Heart right ventricle (tissue), 16 donors: ENCODE measurements at regions not wholly inside any gene's neighbourhood (a gene's known extent, or its start where the extent isn't known, plus 50 kb on each side); places are given as distances from the start of the nearest gene placed in this dataset.

Source experiments
- ATAC-seq, 8 donors: fragments of 200-7000 bp; cut with Tn5 transposase; one replicate each; pipeline ENCODE4 v1.9.1; 2020; ENCODE audit warnings: mild to moderate bottlenecking in 8 of 8, moderate library complexity in 8 of 8, moderate number of reproducible peaks in 1 of 8
- DNase-seq, 2 donors: peaks; one replicate each; pipeline ENCODE4 v3.0.0-alpha.2; 2020
- H3K27ac ChIP-seq, 10 donors: fragments of 200-600 bp; sonication (generic) in 2 of 10; one replicate each; pipeline versions ENCODE4 v1.5.0 to v1.8.0; 2020 to 2022; ENCODE audit warnings: mild to moderate bottlenecking in 3 of 10
- H3K27me3 ChIP-seq, 7 donors: fragments of 200-600 bp; one replicate each; pipeline ENCODE4 v1.8.0; 2021 to 2022; ENCODE audit warnings: mild to moderate bottlenecking in 2 of 7
- H3K36me3 ChIP-seq, 9 donors: fragments of 200-600 bp; sonication (generic) in 1 of 9; one replicate each; pipeline versions ENCODE4 v1.5.0 to v1.8.0; 2020 to 2022; ENCODE audit warnings: mild to moderate bottlenecking in 2 of 9
- H3K4me1 ChIP-seq, 9 donors: fragments of 200-600 bp; sonication (generic) in 1 of 9; one replicate each; pipeline versions ENCODE4 v1.5.0 to v1.8.0; 2020 to 2022; ENCODE audit warnings: mild to moderate bottlenecking in 4 of 9
- H3K4me3 ChIP-seq, 10 donors: fragments of 200-600 bp; sonication (generic) in 2 of 10; one replicate each; pipeline versions ENCODE4 v1.5.0 to v1.8.0; 2020 to 2022; ENCODE audit warnings: mild to moderate bottlenecking in 7 of 10, moderate library complexity in 2 of 10
- H3K9me3 ChIP-seq, 11 donors: fragments of 200-600 bp in 10 of 11; sonication (generic) in 2 of 11; one replicate each; pipeline versions ENCODE4 v1.5.0 to v1.8.0; 2013 to 2022; ENCODE audit warnings: mild to moderate bottlenecking in 2 of 11, control low read depth in 1 of 11, moderate library complexity in 1 of 11
- WGBS, 2 donors: extraction: QIAGEN DNeasy Blood & Tissue Kit; methylation state at CpG; one replicate each; pipeline ENCODE4 v1.1.7; 2013; ENCODE audit warnings: inconsistent platforms in 1 of 2; 5-methylcytosine and 5-hydroxymethylcytosine counted together
- intact Hi-C, 10 donors: fragments of 100-400 bp; cut with DNase I; formaldehyde crosslinking; loops; one replicate each; pipeline versions ENCODE4 v1.11.1 to v1.14.2; 2022
- TF ChIP-seq, protein P1 (sequence below), 9 donors: fragments of 200-600 bp; sonication (generic) in 2 of 9; IDR thresholded peaks; one replicate each; pipeline versions ENCODE4 v1.5.0 to v1.8.0; 2021 to 2022; ENCODE audit warnings: antibody characterized with exemption in 9 of 9, mild to moderate bottlenecking in 5 of 9, moderate library complexity in 1 of 9
- donor health status: Arrhythmogenic right ventricular cardiomyopathy.
- donor health status: ischemic (EF 13 %, LVEDD 7.1; RV severe dilation, severe dysfunction).
- donor health status: healthy with polysubstance abuse.
- donor health status: DM: no; HTN: yes; CAD: no.
- donor health status: DM: no; HTN: no; CAD: no.
- donor health status: ischemic (EF 25% LVEDD 6.9; RV normal size, moderate dysfunction).
- donor health status: ischemic (EF 25% LVEDD 5.7; RV mildly dilated, moderate dysfunction).
- donor health status: healthy.
- donor health status: DM: yes; HTN: yes; CAD: no.
- donor health status: Ischemic cardiomyopathy.
- donor health status: ischemic (EF 35%, LVEDD 5.7; RV mildly dilated, moderate dysfunction).
- donor health status: nonischemic (EF 11% LVEDD 7.7; RV severe dilation, severe dysfunction).
- donor health status: DM: yes; HTN: yes; CAD: no.
- donor health status: PGD.
- donor health status: ischemic (EF 29% LVEDD 5.4; RV normal size, mild dysfunction).
- donor health status: nonischemic (EF 23%, LVEDD 6.1; RV moderate dilation, normal function).

DNA sequence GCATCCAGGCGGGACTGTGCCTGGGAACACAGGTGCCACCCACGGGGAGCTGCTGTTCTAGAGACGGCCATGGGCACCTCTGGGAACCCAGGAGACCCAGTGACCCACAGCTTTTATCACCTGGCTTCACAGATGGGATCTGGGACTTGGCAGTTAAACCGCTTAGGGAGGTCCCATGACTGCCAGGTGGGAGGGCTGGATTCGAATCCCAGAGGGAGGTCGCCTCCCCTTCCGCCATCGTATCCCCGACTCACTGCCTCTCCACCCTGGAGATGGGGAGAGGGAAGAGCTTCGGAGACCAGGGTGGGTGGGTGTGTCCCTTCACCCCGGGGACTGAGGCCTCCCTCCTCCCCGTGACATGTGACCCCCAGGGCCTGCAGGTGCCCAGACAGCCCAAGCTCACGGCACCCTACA is 169.4 kb downstream of the RTP5 start:
- intact Hi-C loops, result no loop called here
- H3K27me3 ChIP-seq, result peaks cover 0 to 73% (median 38%) of the 10 kb centered on the region in 7 donors
- H3K4me3 ChIP-seq, result no peak overlapping the region
- ATAC-seq (no peak), DNase-seq (no peak)
- H3K27ac ChIP-seq, result no peak overlapping the region
- H3K4me1 ChIP-seq, result no peaks in the 10 kb centered on the region
- TF ChIP-seq, protein P1, sequence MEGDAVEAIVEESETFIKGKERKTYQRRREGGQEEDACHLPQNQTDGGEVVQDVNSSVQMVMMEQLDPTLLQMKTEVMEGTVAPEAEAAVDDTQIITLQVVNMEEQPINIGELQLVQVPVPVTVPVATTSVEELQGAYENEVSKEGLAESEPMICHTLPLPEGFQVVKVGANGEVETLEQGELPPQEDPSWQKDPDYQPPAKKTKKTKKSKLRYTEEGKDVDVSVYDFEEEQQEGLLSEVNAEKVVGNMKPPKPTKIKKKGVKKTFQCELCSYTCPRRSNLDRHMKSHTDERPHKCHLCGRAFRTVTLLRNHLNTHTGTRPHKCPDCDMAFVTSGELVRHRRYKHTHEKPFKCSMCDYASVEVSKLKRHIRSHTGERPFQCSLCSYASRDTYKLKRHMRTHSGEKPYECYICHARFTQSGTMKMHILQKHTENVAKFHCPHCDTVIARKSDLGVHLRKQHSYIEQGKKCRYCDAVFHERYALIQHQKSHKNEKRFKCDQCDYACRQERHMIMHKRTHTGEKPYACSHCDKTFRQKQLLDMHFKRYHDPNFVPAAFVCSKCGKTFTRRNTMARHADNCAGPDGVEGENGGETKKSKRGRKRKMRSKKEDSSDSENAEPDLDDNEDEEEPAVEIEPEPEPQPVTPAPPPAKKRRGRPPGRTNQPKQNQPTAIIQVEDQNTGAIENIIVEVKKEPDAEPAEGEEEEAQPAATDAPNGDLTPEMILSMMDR (IDR thresholded peaks at IDR 0.05), result no peak
- H3K9me3 ChIP-seq, result no peaks in the 10 kb centered on the region
- WGBS, 2 donors, result 71 to 83% methylated on average over 13 of the region's 13 CpGs
- no peaks in the 10 kb centered on the region for H3K36me3 ChIP-seq

DNA sequence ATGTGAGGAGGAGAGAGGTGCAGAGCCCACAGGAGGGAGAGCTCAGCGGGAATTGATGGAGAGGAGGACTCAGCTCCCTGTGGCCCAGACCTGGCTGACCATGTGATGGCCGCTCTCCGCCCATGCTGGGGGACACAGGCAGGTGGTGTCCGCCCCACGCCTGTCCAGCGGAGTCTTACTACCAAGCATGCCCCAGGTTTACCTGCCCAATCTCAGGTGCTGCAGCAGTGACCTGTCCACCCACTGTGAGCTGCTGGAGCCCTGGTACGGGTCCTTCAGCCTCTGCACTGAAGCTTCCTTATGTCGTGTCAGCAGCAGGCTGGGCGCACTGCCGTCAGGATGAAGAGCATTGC is 170.8 kb downstream of the RTP5 start:
- Histone ChIP-seq H3K36me3 (no peaks in the 10 kb centered on the region), H3K27me3 (peaks cover 0 to 74% (median 26%) of the 10 kb centered on the region in 7 donors), H3K4me1 (no peaks in the 10 kb centered on the region), H3K27ac (no peak overlapping the region), H3K9me3 (no peaks in the 10 kb centered on the region), H3K4me3 (no peak overlapping the region)
- no peak for DNase-seq
- 83 to 92% methylated on average over 10 of the region's 10 CpGs for WGBS, 2 donors
- intact Hi-C loops, result no loop called here
- TF ChIP-seq, protein P1 (IDR thresholded peaks at IDR 0.05), result no peak
- no peak for ATAC-seq

DNA sequence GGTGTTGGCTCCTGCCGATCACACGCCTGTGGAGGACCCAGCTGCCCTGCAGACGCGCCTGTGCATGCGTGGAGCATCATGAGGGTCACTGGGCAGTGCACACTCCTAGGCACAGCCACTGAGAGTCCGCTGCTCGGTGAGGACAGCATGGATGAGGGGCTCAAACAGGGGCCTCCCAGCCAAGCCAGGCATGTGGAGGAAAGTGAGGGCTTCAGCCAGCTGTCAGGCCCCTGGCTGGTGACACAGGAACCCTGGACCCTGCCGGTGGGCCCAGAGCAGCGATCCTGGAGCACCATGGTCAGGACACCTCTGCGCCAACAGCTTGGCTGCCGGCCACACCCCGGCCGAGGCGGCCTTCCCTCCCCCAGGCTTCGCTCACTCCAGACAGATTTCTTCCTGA is 171.2 kb downstream of the RTP5 start:
- 85% methylated on average over 15 of the region's 15 CpGs for WGBS, 2 donors
- ATAC-seq (peak in 1 of 8 donors; percentile 24), DNase-seq (no peak)
- intact Hi-C loops, result no loop called here
- Histone ChIP-seq H3K4me3 (no peak overlapping the region), H3K27me3 (peaks cover 0 to 72% (median 26%) of the 10 kb centered on the region in 7 donors), H3K4me1 (no peaks in the 10 kb centered on the region), H3K9me3 (no peaks in the 10 kb centered on the region), H3K27ac (no peak overlapping the region), H3K36me3 (no peaks in the 10 kb centered on the region)
- TF ChIP-seq, protein P1 (IDR thresholded peaks at IDR 0.05), result no peak

GRCh38 chr2:242041816-242042215 is 172.3 kb downstream of the RTP5 start:
- H3K36me3 ChIP-seq, result no peaks in the 10 kb centered on the region
- no peak for ATAC-seq
- TF ChIP-seq, protein P1 (IDR thresholded peaks at IDR 0.05), result no peak
- H3K27me3 ChIP-seq, result peaks cover 0 to 72% (median 26%) of the 10 kb centered on the region in 7 donors
- no peak for DNase-seq
- 79 to 84% methylated on average over 3 of the region's 3 CpGs for WGBS, 2 donors
- no peaks in the 10 kb centered on the region for H3K9me3 ChIP-seq
- no peak overlapping the region for H3K27ac ChIP-seq
- intact Hi-C loops, result no loop called here
- no peaks in the 10 kb centered on the region for H3K4me1 ChIP-seq
- no peak overlapping the region for H3K4me3 ChIP-seq
